OCI-LY1 (cell line): ENCODE measurements at regions not wholly inside any gene's neighbourhood (a gene's known extent, or its start where the extent isn't known, plus 50 kb on each side); places are given as distances from the start of the nearest gene placed in this dataset.

Experiments used
- H2AFZ ChIP-seq: fragments of 200-600 bp; sonication (generic), shearing (Covaris generic); 2 replicates; pipeline ENCODE4 v1.6.0; 2014; ENCODE audit warnings: antibody characterized with exemption, mild to moderate bottlenecking, low read length
- H3F3A ChIP-seq: fragments of 200-600 bp; sonication (generic), shearing (Covaris generic); 2 replicates; pipeline ENCODE4 v1.6.0; 2014; ENCODE audit warnings: mild to moderate bottlenecking, antibody characterized with exemption, low read length, moderate library complexity; ENCODE audit not compliant: insufficient read depth
- H3K27ac ChIP-seq: fragments of 200-600 bp; sonication (generic); 2 replicates; pipeline ENCODE4 v1.5.1; 2014; ENCODE audit warnings: low read length, mixed run types, mild to moderate bottlenecking, low read depth; ENCODE audit not compliant: poor library complexity, severe bottlenecking
- H3K27me3 ChIP-seq: fragments of 200-600 bp; sonication (generic); 2 replicates; pipeline ENCODE4 v1.6.0; 2014; ENCODE audit warnings: antibody characterized with exemption, mild to moderate bottlenecking, low read length, moderate library complexity; ENCODE audit not compliant: insufficient read depth
- H3K36me3 ChIP-seq: fragments of 200-600 bp; sonication (generic); 2 replicates; pipeline ENCODE4 v1.6.1; 2014; ENCODE audit warnings: mild to moderate bottlenecking, antibody characterized with exemption, low read length, moderate library complexity, mixed read lengths; ENCODE audit not compliant: insufficient read depth
- H3K4me1 ChIP-seq: fragments of 200-600 bp; sonication (generic); 2 replicates; pipeline ENCODE4 v1.5.1; 2014; ENCODE audit warnings: mild to moderate bottlenecking, low read length, moderate library complexity; ENCODE audit not compliant: insufficient read depth, severe bottlenecking
- H3K4me2 ChIP-seq: fragments of 200-600 bp; sonication (generic), shearing (Covaris generic); 2 replicates; pipeline ENCODE4 v1.6.1; 2014; ENCODE audit warnings: low read length
- H3K4me3 ChIP-seq: fragments of 200-600 bp; sonication (generic); 2 replicates; pipeline ENCODE4 v1.5.1; 2014; ENCODE audit warnings: low read length, low read depth, mild to moderate bottlenecking, mixed read lengths; ENCODE audit not compliant: poor library complexity, severe bottlenecking
- H3K79me2 ChIP-seq: fragments of 200-600 bp; shearing (Covaris generic); 2 replicates; pipeline ENCODE4 v1.6.1; 2016; ENCODE audit warnings: mixed run types, low read length, mixed read lengths; ENCODE audit not compliant: insufficient read depth
- H3K9ac ChIP-seq: fragments of 200-600 bp; sonication (generic), shearing (Covaris generic); 2 replicates; pipeline ENCODE4 v1.6.1; 2014; ENCODE audit warnings: mild to moderate bottlenecking, low read length, mixed read lengths
- H3K9me2 ChIP-seq: fragments of 200-600 bp; sonication (generic), shearing (Covaris generic); 2 replicates; pipeline ENCODE4 v1.6.1; 2014; ENCODE audit warnings: low read depth, mild to moderate bottlenecking, low read length, mixed read lengths
- H3K9me3 ChIP-seq: fragments of 200-600 bp; shearing (Covaris generic); 2 replicates; pipeline ENCODE4 v1.6.1; 2014; ENCODE audit warnings: low read length, mixed read lengths
- H4K20me1 ChIP-seq: fragments of 200-600 bp; sonication (generic), shearing (Covaris generic); 2 replicates; pipeline ENCODE4 v1.6.0; 2016; ENCODE audit warnings: mild to moderate bottlenecking, low read length; ENCODE audit not compliant: insufficient read depth
- EZH2 ChIP-seq: fragments of 200-600 bp; sonication (generic), shearing (Covaris generic); IDR thresholded peaks from 2 replicates; pipeline ENCODE4 v1.8.0; 2017; ENCODE audit warnings: borderline replicate concordance, mixed run types, mild to moderate bottlenecking, antibody characterized with exemption, low read length, moderate library complexity, mixed read lengths
- TF ChIP-seq, protein P1 (sequence below): fragments of 200-600 bp; sonication (generic), shearing (Covaris generic); IDR thresholded peaks from 2 replicates; pipeline ENCODE4 v1.5.1; 2017; ENCODE audit warnings: mild to moderate bottlenecking, antibody characterized with exemption, low read length, moderate library complexity, mixed read lengths

DNA sequence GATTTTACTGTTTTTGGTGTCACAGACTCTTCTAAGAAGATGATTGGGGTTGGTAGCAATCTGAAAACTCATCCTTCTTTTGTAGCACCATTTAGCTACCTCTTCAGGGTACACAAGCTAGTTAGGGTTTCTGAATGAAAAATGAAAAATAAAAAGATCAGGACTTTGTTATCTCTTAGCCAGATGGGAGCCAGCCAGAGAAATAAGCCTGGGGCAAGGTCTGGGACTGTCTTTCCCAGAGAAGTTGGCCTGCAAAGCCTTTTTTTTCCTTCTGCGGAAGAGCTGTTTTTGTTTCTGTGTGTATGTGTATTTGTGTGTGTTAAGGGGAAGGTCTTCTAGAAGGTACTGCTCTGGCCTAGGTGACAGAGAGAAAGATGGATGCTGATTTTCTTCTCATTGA, 150.7 kb upstream of the AGTR1 start:
- Histone ChIP-seq H3F3A (no peaks in the 10 kb centered on the region), H3K4me3 (no peak overlapping the region), H2AFZ (no peak overlapping the region), H3K9ac (no peak overlapping the region), H3K4me1 (no peaks in the 10 kb centered on the region), H3K27ac (no peak overlapping the region), H3K79me2 (no peaks in the 10 kb centered on the region), H3K36me3 (no peaks in the 10 kb centered on the region), H3K4me2 (no peak overlapping the region), H3K9me3 (no peaks in the 10 kb centered on the region), H3K9me2 (no peaks in the 10 kb centered on the region), H4K20me1 (no peaks in the 10 kb centered on the region), H3K27me3 (no peaks in the 10 kb centered on the region)
- TF ChIP-seq, protein P1, sequence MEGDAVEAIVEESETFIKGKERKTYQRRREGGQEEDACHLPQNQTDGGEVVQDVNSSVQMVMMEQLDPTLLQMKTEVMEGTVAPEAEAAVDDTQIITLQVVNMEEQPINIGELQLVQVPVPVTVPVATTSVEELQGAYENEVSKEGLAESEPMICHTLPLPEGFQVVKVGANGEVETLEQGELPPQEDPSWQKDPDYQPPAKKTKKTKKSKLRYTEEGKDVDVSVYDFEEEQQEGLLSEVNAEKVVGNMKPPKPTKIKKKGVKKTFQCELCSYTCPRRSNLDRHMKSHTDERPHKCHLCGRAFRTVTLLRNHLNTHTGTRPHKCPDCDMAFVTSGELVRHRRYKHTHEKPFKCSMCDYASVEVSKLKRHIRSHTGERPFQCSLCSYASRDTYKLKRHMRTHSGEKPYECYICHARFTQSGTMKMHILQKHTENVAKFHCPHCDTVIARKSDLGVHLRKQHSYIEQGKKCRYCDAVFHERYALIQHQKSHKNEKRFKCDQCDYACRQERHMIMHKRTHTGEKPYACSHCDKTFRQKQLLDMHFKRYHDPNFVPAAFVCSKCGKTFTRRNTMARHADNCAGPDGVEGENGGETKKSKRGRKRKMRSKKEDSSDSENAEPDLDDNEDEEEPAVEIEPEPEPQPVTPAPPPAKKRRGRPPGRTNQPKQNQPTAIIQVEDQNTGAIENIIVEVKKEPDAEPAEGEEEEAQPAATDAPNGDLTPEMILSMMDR, result no peak
- TF ChIP-seq EZH2, result no peak

DNA sequence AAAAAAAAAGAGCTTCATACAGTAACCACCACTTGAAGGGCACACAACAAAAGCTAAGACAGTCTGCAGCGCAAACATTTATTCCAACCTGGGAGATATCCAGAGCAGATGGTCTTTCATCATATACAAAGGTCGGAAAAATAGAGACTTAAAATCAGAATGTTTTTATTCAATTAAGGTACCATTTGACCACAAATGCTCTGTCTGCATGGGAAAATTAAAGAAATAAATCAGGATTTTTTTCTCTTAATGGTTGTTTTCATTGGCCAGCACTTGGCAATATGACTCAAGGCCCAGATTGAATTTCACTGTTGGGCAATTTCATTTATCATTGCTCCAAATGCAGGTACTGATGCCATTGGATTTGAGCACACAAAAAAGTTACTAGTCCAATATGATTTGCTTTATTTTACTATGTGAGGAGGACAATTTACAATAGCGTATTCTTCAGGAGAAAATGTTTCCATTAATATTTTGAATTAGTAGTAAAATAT, 145.9 kb upstream of the AGTR1 start:
- TF ChIP-seq EZH2, result no peak
- TF ChIP-seq, protein P1, result no peak
- Histone ChIP-seq H3F3A (no peaks in the 10 kb centered on the region), H3K9me3 (no peaks in the 10 kb centered on the region), H3K9me2 (no peaks in the 10 kb centered on the region), H3K79me2 (no peaks in the 10 kb centered on the region), H3K4me1 (no peaks in the 10 kb centered on the region), H3K27me3 (no peaks in the 10 kb centered on the region), H4K20me1 (no peaks in the 10 kb centered on the region), H2AFZ (no peak overlapping the region), H3K9ac (no peak overlapping the region), H3K27ac (no peak overlapping the region), H3K4me3 (no peak overlapping the region), H3K36me3 (no peaks in the 10 kb centered on the region), H3K4me2 (no peak overlapping the region)

DNA sequence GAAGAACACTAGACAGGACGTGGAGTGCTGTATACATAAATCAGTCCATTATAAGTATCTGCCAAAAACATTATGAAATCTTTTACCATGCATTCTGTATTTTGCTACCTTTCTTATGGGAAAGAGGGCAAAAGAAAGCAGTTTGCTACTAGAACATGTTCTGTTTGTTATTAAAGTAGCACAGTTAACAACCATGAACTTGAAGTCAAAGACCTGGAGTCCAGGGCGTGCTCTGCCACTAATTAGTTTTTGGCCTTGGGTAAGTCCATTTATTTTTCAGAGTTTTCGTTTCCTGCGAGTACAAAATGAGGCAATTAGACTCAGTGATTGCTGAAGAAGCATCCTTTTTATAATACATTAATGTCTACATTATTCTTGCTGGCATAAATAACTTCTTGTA, 143.3 kb upstream of the AGTR1 start:
- no peaks in the 10 kb centered on the region for H4K20me1 ChIP-seq
- no peaks in the 10 kb centered on the region for H3F3A ChIP-seq
- H3K4me2 ChIP-seq, result no peak overlapping the region
- H3K9me2 ChIP-seq, result no peaks in the 10 kb centered on the region
- H3K9ac ChIP-seq, result no peak overlapping the region
- no peaks in the 10 kb centered on the region for H3K79me2 ChIP-seq
- H2AFZ ChIP-seq, result no peak overlapping the region
- H3K9me3 ChIP-seq, result no peaks in the 10 kb centered on the region
- no peaks in the 10 kb centered on the region for H3K27me3 ChIP-seq
- no peaks in the 10 kb centered on the region for H3K36me3 ChIP-seq
- no peak overlapping the region for H3K27ac ChIP-seq
- H3K4me3 ChIP-seq, result no peak overlapping the region
- no peaks in the 10 kb centered on the region for H3K4me1 ChIP-seq
- no peak for TF ChIP-seq EZH2
- TF ChIP-seq, protein P1, result no peak
